GM21737 (cell line): ENCODE measurements at regions not wholly inside any gene's neighbourhood (a gene's known extent, or its start where the extent isn't known, plus 50 kb on each side); places are given as distances from the start of the nearest gene placed in this dataset.

Experiments used
- ATAC-seq: cut with Tn5 transposase; IDR thresholded peaks from one replicate; pipeline ENCODE4 v1.9.1; 2021; ENCODE audit warnings: mild to moderate bottlenecking, moderate library complexity; ENCODE audit not compliant: unreplicated experiment

- no peak for ATAC-seq
Measured at GRCh38 chr15:39320355-39320754, 260.5 kb upstream of the THBS1 start.

DNA sequence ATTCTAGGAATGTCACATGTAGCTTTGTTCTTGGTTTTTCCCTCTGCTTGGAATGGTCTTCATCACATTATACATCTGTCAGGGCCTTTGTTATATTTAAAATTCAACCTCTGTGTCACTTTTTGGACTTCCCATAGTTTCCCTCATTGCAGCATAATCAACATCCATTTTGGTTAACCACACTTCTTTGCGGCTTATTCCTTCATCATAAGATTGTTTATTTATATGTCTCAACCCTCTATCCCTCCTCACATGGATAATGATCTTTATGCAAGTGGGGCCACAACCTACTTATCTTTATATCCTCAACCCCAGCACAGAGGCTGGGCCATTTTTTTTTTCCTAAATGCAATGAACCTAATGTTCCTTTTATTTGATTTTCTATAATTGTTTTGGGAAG, 260.0 kb upstream of the THBS1 start:
- ATAC-seq = no peak

DNA sequence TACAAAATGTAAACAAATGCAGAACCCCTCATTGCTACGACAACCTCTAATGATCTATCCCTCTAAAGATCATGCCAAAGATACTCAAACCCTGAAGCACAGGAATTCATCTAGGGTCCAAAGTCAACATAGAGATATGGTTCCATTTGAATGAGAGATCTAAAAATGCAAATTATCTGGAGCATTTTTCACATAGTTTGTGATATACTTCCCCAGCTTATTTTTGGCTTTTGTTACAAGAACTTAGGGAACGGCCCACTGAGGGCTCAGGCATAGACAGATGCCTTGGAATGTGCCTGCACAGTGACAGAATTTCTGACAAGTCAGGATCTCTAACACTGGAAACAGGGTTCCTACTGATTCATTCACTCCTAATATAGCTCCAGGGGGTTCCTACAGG, 258.9 kb upstream of the THBS1 start:
- no peak for ATAC-seq

DNA sequence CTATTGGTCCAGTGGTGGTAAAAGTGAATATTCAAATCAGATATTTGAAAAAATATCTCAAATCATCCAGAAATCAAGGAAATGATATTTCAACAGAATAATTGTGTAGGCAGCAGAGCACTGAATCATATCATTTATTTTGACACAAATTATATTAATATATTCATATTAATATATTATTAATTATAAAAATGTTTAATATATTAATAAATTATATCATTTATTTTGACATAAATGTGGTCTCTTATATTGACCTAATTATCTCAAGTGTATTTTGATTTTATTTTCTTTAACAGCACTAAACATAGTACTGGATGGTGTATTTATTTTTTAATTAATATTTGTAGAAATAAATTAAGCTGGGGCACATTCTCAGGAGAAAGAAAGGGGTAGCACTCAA, 257.7 kb upstream of the THBS1 start:
- no peak for ATAC-seq

DNA sequence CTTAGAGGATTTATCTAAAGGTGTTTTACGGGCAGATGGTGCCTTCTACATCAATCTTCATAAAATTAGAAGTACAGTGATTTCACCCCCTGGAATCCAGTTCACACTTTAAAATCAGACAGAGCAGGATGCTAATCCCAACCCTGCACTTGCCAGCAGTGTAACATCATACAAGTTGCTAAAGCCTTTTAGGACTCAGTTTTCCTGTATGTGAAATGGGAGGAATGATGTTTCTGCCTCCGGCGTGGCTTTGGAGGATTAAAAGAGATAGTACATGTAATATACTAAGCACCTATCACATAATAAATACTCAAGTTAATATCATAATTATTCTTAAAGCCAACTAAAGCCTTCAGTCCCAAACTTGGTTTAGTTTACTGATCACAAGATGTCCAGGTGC, 257.2 kb upstream of the THBS1 start:
- no peak for ATAC-seq

DNA sequence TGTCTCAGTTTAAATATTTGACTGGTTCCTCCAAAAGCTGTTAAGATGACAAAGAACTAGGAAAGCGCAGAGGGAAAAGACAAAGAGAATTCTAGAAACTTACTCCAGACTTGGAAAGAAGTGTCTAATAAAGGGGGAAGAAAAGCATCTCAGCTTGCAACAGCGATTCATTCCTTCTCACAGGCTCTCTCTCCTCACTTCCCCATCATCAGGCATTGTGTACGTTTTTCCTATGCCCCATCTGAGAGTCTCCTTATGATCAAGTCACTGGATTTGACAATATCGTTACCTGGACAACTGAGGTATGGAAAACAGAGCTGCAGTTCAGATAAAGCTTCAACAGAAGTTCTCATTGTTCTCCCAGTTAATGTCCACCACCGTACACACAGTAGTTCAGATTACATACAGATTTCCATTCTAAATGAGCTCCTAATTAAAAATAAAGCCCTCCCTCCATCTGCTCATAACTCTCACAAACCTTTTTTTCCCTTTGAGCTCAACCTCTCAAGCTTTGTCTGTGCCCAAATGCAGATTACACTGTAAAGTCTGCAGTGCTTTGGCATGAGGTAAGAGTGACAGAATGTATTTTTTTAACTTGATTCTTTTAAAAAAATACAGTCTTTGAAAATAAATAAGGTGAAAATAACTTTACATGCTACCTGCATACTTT, 254.4 kb upstream of the THBS1 start:
- ATAC-seq = no peak

- ATAC-seq = no peak
Measured at GRCh38 chr15:39327005-39327730, 253.7 kb upstream of the THBS1 start.

DNA sequence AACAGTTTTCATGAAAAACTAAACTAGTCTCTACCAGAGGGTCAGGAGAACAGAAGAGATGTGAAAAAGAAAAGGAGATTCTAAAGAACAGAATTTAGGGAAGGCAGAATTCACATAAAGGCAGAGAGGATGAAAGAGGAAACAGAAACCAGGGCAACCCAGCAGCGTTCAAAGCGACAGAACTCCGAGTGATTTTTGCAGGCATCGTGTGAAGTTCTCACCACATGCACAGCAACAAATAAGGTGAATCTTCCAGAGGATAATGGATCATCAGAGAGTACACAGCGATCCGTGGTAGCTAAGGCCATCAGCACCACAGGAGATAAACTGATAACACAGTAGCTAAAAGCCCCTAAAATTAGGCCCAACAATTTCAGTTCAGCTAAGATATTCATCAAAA, 250.8 kb upstream of the THBS1 start:
- ATAC-seq = no peak

GRCh38 chr15:39331584-39331983, 249.3 kb upstream of the THBS1 start:
- ATAC-seq = no peak

DNA sequence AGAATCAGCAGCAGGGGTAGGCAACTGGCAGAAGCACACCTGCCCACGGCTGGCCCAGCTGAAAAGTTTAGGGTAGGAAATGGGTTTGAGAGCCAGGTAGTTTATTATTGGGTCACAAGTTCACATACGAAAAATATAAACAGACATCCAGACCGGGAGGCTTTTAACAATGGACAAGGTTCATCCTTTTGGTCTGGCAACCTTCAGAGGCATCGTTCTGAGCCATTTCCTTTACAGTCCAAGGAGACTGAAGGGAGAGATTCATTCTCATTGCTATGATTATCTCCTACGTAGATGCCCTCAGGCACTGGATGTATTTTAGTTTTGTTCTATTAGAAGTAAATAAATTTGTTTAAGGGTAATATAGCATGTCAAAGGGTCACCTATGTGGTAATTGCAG, 248.0 kb upstream of the THBS1 start:
- no peak for ATAC-seq

DNA sequence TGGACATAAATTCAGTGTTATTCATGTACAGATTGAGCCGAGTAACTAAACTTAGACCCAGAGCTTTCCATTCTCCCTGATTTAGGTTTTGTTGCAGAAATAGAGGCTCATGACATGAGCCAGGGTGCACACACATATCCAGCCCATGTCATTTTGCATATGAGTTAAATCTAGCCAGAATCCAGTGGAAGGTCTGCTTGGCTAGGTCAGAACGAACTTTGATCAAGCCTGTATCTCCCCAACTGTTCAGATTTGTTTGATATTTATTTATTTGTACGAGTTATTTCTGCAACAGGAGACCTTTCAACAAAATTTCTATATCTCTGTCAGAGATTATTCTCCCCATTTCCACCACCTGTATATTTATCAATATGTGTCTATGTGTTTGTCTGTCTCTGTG, 247.5 kb upstream of the THBS1 start:
- ATAC-seq = no peak

GRCh38 chr15:39333896-39334295, 247.0 kb upstream of the THBS1 start:
- ATAC-seq = no peak

DNA sequence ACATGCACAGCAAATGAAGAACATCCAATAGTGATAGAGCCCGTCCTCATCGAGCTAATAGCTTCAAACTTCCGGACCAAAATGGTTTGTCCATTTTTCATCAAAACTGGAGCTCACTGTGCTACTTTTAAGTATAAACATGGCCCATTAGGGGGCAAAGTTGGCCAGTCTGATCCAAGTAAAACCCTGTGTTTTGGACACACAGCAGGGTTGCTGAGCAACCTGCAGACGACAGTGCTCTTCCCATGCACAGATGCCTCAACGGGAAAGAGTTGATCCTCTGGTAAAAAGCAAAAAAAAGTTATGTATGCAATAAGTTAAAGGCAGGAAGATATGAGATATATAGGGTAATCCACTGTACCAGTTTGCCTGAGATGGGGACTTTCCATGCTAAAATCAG, 244.0 kb upstream of the THBS1 start:
- ATAC-seq = no peak

- ATAC-seq = no peak
Measured at GRCh38 chr15:39338251-39338650, 242.6 kb upstream of the THBS1 start.

DNA sequence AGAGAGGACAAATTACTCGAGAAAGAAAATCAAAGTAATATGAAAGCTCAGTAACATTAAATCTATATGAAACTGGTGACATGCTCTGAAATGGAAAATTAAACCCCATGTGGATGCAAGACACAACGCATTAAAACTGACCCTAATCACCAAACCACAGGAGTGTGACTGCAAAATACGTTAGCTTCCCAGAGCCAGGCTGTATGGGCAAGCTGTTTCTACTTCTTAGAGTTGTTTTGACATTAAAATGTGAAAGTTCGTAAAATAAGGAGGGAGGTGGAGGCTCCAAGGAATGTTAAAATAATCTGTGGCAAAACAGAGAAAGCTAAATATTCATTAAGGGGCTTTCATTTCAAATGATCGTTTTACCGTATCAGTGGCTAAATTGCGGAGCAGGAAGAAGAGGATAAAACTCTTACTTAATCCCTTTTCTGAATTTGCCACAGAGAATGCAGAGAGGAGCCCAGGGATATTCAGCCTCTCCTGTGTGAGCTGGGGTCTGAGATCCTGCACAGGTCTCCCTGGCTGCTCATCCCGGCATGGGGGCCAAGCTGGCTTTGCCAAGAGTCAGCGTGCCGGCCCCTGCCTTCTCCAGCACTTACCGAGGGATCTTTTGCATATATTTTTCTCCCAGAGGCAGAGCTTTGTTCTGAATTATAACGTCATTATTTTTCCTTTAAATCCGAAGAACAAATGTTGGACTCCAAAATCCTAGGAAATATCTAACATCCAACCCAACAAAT, 239.8 kb upstream of the THBS1 start:
- ATAC-seq = no peak

GRCh38 chr15:39344662-39345141, 236.2 kb upstream of the THBS1 start:
- no peak for ATAC-seq

DNA sequence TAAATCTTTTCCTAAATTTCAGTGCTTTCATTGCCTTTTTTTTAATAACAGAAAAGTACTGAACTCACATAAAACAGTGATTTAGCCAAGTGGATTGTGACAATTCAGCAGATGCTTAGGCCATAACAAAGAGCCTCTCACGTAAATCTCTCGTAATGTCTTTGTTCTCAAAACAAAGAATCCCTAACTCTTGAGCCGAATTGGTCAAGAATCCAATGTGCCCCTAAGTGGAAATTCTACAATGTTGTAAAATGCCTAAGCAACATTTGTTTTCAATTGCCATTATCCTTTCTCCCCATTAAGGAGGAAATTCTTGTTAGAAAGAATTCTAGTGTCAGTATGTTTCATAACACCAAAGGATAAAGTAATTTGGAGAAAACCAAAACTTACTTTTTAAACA, 235.7 kb upstream of the THBS1 start:
- no peak for ATAC-seq

DNA sequence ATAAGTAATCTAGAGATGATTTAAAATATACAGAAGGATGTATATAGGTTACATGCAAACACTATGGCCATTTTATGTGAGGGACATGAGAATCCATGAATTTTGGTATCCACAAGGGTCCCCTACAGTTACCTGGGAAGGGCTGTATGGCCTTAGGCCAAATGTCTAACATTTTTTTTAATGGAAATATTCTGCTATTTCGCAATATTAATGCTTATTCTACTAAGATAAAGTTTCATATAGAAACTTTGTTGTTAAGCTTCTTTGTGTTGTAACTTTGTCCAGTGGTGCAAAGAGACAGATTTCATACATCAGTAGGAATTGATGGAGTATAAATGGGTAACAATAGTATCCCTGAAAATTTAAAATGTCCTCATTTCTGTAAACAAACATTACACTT, 233.4 kb upstream of the THBS1 start:
- ATAC-seq = no peak

DNA sequence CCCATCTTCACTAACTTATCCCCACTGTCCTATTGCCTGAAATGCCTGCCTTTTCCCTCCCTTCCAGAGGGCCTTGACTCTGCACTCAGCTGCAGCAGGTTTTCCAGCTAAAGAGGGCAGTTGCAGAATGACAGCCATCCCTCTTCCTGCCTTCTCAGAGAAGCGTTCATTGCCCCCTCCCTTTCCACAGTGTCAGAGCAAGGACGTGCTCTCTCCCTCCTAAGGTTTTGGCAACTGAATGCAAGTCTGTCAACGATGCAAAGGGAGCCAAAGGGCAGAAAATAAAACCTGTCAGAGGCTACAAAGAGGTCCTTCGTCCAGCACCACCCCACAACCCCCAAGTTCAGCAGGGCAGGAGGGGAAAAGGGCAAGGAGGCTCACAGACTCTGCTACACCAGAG, 230.1 kb upstream of the THBS1 start:
- no peak for ATAC-seq

GRCh38 chr15:39354189-39354588, 226.7 kb upstream of the THBS1 start:
- ATAC-seq = no peak

DNA sequence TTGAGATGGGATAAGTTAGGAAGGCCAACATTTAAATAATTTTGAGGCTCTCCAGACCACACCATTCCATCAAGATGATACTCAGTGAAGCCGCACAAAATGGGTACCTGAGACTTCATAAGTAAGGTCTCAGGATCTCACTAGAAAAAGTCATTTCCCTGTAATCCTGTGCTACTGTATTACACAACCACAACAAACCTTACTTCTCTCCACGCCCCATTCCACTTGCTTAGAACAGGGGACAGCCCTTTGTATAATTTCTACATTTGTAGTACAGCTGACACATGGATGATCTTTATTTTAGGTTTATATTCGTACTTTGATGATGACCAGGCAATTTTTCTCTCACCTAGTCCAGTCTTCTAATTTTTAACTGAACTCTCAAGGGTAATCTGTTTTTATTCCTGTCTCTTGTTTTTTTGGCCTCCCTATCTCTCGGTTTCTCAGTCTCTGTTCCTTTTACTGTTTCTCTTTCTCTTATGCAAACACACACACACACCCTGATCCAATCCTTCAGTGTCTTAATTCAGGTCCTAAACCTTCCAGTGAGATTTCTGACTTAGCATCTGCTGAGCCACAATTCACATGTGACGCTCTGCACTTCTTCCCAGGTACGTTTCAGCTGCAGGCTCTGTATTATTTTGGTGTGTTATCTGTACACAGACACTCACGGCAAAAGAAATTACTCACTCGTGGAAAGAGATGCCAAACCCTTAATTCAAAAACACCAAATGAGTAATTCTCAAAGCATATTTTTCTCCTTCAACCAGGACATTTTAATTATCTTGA, 223.2 kb upstream of the THBS1 start:
- ATAC-seq = no peak
